Left colon (tissue), 2 donors: ENCODE measurements at regions not wholly inside any gene's neighbourhood (a gene's known extent, or its start where the extent isn't known, plus 50 kb on each side); places are given as distances from the start of the nearest gene placed in this dataset.

Source experiments
- ATAC-seq: fragments of 200-7000 bp; cut with Tn5 transposase; one replicate; pipeline ENCODE4 v1.9.1; 2020; ENCODE audit warnings: mild to moderate bottlenecking, moderate library complexity
- DNase-seq, 2 donors: peaks; one replicate each; pipeline ENCODE4 v3.0.0-alpha.2; 2020
- intact Hi-C, 2 donors: fragments of 100-400 bp; cut with DNase I in 1 of 2; cut with micrococcal nuclease in 1 of 2; formaldehyde crosslinking; loops; one replicate each; pipeline versions ENCODE4 v1.11.2 to v1.14.0; 2022; cut with DNase I, micrococcal nuclease
- donor health status: DM: no; HTN: no; CAD: no.
- donor health status: DM: yes; HTN: yes; CAD: no.

DNA sequence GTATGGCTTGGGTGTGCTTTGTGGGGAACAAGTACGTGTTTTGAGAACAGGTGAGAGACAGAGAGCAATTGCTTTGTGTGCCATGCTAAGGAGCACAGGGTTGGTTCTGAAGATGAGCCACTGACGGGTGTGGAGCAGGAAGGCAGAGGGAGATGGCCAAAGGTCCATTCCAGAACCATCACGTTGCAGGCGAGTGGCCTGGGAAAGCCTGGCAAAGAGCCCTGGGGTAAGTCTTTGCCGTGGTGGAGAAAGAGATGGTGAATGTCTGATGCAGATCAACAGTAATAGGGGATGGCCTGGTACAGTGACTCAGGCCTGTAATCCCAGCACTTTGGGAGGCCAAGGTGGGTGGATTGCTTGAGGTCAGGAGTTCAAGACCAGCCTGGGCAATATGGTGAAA, 93.5 kb upstream of the ZNF521 start:
- ATAC-seq, result no peak
- intact Hi-C loops, result no loop called here
- DNase-seq, result no peak

DNA sequence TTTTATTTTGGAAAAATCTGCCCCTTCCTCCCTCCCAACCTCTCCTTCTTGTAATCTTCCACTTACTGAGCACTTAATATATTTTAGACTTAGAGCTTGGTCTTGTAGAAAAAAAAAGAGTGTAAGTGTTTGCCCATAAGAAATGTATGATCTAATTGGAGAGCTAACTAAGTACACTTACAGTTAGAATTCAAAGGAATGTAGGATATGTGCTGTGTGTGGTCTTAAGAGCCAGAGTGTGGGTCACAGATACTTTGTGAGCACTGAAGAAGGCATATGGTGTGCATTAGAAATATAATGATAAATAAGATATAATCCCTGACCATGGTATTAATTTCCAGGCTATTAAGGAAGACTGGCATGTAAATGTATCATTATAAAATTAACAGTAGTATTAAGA, 91.8 kb upstream of the ZNF521 start:
- ATAC-seq (no peak), DNase-seq (no peak)
- intact Hi-C loops, result no loop called here

DNA sequence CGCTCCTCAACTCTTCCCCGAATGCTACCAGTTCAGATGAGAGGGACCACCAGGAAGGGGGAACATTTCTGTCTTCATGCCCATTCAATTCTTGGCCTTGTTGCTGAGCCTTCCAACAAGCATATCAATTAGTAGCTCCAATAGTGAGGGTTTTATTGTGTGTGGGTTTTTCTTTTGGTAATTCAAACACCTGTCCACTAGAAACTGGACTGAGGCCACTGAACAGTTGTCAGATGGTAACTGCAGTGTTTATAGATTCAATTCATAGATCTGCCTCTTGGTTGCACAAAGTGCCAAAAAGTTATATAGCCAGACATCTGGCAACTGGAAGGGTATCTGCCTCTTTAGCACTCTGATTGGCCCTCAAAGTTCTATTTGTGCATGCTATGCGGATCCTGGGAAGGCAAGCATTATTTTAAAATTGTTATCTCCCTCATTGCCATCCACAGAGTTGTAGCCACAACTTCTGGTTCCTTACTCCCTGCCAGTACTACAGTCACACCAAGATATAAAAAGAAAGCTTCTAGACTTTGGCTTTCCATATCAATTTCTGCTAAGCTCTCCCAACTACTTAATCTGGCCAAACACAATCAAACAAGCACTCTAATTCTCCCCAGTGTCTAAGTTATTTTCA, 83.3 kb upstream of the ZNF521 start:
- DNase-seq (no peak), ATAC-seq (no peak)
- intact Hi-C loops, result no loop called here

DNA sequence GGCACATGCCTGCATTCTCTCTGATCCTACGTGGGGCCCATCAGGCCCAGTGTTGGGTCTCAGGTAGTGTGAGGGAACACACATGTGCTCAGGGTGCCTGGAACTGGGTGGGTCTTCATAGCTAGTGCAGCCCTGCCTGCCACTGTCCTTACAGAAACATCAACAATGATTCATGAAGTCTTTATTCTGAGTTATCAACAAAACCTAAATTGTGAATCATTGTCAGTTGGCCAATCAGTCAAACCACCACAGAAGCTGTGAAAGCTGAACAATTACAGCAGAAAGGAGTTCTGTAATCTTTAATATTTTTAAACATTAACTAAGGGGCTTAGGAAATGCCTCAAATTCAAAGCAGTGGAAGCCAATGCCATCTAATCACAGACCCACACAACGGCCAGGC, 82.8 kb upstream of the ZNF521 start:
- no peak for DNase-seq
- intact Hi-C loops, result no loop called here
- ATAC-seq, result no peak

DNA sequence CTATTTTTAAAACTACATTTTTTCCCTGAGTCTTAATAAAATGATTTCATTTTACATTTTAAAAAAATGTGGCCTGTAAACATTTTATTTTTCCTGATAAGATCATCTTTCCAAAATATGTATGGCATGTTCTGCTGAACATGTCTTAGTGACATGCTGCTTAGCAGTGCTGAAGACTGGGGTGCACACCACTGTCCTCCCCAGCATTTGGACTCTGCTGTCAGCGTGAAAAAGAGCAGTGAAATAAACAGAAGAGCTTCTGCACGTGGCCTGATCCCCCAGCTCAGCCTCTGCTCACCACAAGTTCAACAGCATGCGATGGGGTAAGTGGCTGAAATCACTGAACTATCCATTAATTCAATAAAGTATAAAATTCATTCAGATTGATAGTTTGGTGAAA, 81.6 kb upstream of the ZNF521 start:
- DNase-seq, result no peak
- no peak for ATAC-seq
- intact Hi-C loops, result no loop called here

DNA sequence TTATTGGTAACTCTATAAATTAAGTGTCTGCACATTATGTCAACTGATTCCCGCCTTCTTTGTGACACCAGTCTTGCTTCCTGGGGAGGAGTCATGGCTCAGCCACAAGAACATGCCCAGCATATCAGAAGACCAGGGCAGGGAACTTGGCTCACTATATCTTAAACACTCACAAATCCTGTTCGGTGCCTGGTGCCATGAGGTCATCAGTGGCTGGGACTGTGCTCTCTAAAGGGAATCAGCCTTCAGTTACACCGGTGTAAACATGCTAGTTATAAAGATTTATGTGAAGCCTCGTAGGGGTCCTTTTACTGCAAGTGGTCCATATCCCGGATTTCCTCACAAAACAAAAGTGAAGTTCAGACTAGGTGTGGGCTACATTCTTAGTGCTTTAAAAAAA, 73.1 kb upstream of the ZNF521 start:
- no peak for DNase-seq
- no peak for ATAC-seq
- intact Hi-C loops, result no loop called here

DNA sequence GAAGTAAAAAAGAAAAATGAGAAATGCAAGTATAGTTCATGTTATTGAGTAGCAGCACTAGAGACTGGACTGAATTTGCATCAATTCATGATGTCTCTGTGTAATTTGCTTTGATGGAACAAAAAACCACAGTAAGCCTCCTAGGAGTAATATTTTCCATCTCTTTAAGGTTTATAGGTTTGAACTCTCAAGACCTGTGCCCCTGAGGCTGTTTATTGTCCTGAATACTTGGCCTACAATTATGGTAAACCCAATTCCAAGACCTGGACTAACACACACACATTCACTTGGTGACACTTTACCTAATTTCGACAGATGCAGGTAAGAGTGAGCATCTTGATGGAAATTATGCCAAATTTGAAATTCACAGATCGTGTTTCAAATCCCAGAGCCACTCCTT, 71.8 kb upstream of the ZNF521 start:
- intact Hi-C loops, result no loop called here
- DNase-seq, result no peak
- no peak for ATAC-seq

DNA sequence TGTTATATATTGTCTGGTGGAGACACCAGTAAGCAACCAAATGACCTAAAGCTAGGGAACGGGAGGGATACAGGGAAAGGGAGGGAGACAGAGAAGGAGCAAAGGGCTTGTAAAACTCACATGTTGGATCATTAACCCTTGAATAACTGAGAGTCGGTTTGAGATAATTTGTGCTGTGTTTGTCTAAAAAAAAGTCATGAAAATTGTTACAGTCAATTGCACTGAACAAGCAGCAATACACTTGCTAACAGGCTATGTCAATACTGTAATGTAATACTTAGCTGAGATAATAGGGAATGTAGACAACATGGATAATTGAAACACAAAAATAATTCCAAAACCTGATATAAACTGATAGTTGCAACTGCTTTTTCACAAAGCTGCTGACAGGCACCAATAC, 71.3 kb upstream of the ZNF521 start:
- no peak for DNase-seq
- intact Hi-C loops, result no loop called here

DNA sequence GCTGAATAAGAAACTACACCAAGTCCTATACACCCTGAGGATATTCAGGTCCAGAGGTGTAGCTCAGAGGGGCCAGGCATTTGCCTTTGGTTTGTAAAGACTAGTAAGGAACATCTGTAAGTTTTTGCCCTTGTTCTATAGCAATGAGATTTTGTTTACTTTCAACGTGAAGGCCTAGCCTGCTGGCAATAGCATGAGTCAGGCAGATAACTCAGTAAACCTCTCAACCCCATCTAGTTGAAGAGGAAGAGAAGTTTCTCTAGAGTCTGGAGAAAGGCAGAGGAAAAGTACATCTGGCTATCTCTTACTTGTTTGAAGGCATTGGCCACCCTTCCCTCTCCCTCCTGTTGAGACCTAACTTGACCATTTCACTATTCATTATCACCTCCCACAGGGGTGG, 70.3 kb upstream of the ZNF521 start:
- no peak for DNase-seq
- no peak for ATAC-seq
- intact Hi-C loops, result no loop called here

More for the DNA sequence above, 71.3 kb upstream of the ZNF521 start:
- no peak for ATAC-seq

DNA sequence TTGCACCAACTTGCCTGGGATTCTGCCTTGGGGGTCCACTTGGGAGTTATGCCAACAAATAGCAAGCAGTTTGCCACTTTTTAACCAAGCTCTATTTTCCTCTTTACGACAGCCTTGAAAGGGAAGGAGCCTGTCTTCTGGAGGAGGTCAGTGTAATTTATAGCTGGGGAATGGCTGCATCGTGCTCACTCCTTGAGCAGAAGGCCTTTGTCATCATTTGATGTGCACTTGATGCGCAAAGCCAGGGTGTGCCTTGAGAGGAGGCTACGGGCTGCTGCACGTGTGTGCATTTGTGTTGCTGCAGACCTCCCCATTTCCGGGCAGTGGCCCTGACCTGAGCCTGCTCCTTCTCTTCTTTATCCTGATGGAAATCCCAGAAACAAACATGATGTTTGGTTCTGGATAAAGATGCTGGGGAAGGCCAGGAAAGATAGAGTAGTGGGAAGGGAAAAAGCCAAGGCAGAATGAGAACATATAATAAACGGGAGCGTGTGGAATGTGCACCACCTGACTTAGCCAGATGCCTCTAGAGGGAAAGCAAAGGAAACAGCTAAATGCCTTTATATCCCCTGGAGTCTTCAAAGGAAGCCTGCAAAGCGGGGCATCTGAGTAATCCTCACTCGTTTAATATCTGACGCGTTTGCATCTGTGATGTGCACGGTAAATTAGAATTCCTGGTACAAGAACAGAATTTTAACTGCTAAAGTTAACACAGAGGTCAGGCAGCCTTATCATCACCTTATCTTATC, 68.3 kb upstream of the ZNF521 start:
- DNase-seq, result no peak
- ATAC-seq, result no peak
- intact Hi-C loops, result no loop called here

DNA sequence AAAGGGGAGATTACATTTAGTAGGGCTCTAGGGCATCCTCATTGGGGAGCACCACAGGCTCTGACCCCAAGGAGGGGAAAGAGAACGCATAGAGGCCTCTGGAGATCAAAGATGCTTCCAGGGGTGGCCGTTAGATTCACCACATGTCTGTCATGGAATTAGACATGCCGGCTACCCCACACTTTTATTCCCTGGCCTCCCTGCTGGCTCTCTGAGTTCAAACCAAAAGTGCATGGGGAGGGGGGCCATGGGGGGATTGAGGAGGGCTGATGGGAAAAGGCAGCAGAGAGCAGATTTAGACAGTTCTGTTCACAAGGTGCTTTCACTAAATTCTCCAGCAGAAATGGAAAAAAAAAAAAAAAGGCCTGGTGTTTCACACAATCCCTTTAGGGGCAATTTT, 64.4 kb upstream of the ZNF521 start:
- ATAC-seq (no peak), DNase-seq (no peak)
- intact Hi-C loops, result no loop called here

DNA sequence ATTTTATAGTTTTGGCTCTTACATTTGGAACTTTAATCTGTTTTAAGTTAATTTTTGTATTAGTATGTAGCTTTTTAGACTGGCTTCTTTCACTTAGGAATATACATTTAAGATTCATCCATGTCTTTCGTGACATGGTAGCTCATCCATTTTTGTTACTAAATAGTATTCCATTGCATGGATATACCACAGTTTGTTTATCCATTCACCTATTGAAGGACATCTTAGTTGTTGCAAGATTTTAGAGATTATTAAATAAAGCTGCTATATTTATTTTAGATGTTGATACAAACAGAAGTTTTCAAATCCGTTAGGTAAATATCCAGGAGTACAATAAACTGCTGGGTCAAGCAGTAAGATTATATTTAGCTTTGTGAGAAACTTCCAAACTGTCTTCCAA, 58.0 kb upstream of the ZNF521 start:
- ATAC-seq, result no peak
- intact Hi-C loops, result no loop called here

DNA sequence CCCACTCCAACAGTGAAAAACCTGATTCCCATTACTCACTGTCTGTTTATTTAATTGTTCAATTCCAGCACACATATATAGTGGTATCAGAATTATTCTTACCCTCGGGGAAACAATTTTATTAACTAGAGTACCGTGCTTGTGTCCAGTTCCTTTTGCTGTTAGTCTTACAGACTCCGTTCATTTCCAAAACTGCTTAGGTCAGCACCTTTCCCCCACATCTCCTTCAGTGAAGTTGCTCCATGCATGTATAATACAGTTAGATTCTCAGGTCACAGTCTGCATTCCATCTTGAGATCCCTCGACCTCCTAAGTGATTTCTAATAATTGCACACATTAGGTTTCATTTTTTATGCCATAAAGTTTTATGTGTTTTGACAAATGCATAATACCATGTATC, 56.3 kb upstream of the ZNF521 start:
- DNase-seq (no peak), ATAC-seq (no peak)
- intact Hi-C loops, result no loop called here

More for the DNA sequence above, 58.0 kb upstream of the ZNF521 start:
- no peak for DNase-seq
